GM19324 (cell line): ENCODE measurements at regions not wholly inside any gene's neighbourhood (a gene's known extent, or its start where the extent isn't known, plus 50 kb on each side); places are given as distances from the start of the nearest gene placed in this dataset.

Source experiments
- ATAC-seq: cut with Tn5 transposase; IDR thresholded peaks from one replicate; pipeline ENCODE4 v1.9.1; 2021; ENCODE audit warnings: mild to moderate bottlenecking, moderate library complexity; ENCODE audit not compliant: unreplicated experiment, low FRiP score

DNA sequence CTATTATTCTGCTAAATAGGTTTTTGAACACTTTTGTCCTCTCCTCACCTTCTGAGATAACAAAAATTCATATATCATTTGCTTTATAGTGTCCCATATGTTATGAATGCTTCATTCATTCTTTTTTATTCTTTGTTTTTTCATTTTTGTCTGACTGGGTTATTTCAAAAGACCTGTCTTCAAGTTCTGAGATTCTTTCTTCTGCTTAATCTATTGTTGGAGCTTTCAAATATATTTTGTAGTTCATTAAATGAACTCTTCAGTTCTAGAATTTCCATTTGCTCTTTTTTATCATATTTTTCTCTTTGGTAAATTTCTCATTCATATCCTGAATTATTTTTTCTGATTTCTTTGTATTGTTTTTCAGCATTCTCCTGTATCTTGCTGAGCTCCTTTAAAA lies 53.1 kb upstream of the SCIN start:
- no peak for ATAC-seq

DNA sequence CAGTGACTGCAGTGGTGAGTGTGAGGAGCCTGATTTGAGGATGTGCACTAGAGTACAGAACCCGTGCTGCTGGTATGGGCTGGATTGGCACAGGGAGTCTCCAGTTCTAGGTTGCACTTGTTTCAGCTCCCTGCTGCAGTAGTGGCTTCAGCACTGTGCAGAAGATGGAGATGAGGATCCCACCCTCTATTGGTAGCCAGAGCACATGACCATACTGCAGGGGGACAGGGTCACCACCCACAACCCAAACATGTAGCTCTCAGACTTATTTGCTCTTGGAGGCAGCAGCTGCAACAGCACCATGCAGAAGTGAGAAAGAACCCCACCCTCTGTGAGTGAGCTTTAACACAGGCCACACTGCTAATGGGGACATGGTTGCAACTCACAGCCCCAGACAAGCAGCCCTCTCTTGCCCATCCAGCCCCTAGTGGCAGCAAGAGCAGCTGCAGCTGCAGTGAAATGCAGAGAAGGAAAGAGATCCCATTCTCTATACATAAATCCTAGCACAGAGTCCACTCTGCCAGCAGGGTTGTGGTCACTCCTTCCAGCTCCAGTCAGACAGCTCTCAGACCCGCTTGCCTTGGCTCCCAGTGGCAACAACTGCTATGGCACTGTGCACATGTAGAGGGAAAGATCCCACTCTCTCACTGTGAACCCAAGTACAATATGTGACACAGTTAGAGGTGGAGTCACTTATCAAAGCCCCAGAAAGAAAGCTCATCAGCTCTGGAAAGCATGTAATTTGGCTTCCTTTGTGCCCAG lies 51.4 kb upstream of the SCIN start:
- ATAC-seq: peak; percentile 92

DNA sequence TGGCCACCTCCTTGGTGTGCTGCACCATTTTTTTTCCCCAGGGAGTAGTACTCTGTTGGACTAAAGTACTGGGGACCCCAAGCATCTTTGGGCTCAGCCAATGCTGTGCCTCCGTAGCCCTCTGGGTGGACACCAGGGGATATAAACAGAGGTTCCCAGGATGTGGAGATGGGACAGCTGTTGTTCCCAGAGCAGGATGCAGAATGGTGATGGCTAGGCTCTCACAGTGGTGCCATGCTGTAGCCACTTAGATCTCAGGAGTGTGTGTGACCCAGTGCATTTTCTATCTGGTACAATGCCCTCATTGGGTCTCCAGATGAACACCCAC lies 50.9 kb upstream of the SCIN start:
- peak; percentile 21 for ATAC-seq
